Gastroesophageal sphincter (tissue), 3 donors: ENCODE measurements at regions not wholly inside any gene's neighbourhood (a gene's known extent, or its start where the extent isn't known, plus 50 kb on each side); places are given as distances from the start of the nearest gene placed in this dataset.

ENCODE experiments used
- CTCF ChIP-seq, 4 experiments: fragments of 200-600 bp in 2 of 4; fragments of 450-650 bp in 2 of 4; sonication (generic) in 1 of 4; IDR thresholded peaks; one replicate each; pipeline ENCODE4 v1.5.1; 2017 to 2019; ENCODE audit warnings: antibody characterized with exemption in 4 of 4, mild to moderate bottlenecking in 2 of 4, moderate library complexity in 2 of 4
- POLR2A ChIP-seq, 2 donors: fragments of 450-650 bp; IDR thresholded peaks; one replicate each; pipeline ENCODE4 v1.6.1; 2017; ENCODE audit warnings: antibody characterized with exemption in 2 of 2, mild to moderate bottlenecking in 2 of 2, moderate library complexity in 1 of 2
- POLR2AphosphoS5 ChIP-seq: sonication (generic); formaldehyde crosslinking; IDR thresholded peaks from one replicate; pipeline ENCODE4 v1.6.1; 2017; ENCODE audit warnings: antibody characterized with exemption

GRCh38 chr3:107013641-107014040 lies 363.6 kb upstream of the CCDC54 start:
- TF ChIP-seq POLR2A (IDR thresholded peaks at IDR 0.05) = no peak
- TF ChIP-seq CTCF (IDR thresholded peaks at IDR 0.05) = no peak
- no peak for TF ChIP-seq POLR2AphosphoS5
